IPS-15b (cell line): ENCODE measurements at regions not wholly inside any gene's neighbourhood (a gene's known extent, or its start where the extent isn't known, plus 50 kb on each side); places are given as distances from the start of the nearest gene placed in this dataset.

Source experiments
- H3K27me3 ChIP-seq: one replicate; pipeline ENCODE4 v1.6.1; 2013; ENCODE audit warnings: low read length; ENCODE audit not compliant: control insufficient read depth, insufficient read depth
- H3K36me3 ChIP-seq: one replicate; pipeline ENCODE4 v1.6.1; 2013; ENCODE audit warnings: low read length; ENCODE audit not compliant: control insufficient read depth, insufficient read depth
- H3K4me1 ChIP-seq: one replicate; pipeline ENCODE4 v1.6.1; 2013; ENCODE audit warnings: mild to moderate bottlenecking, low read length; ENCODE audit not compliant: control insufficient read depth, insufficient read depth
- H3K4me3 ChIP-seq: one replicate; pipeline ENCODE4 v1.5.1; 2013; ENCODE audit warnings: low read depth, low read length
- H3K9ac ChIP-seq: one replicate; pipeline ENCODE4 v1.6.1; 2013; ENCODE audit warnings: low read depth, mild to moderate bottlenecking, low read length
- H3K9me3 ChIP-seq: one replicate; pipeline ENCODE4 v1.6.1; 2013; ENCODE audit warnings: mild to moderate bottlenecking, low read length; ENCODE audit not compliant: control insufficient read depth, insufficient read depth

- Histone ChIP-seq H3K4me1 (no peaks in the 10 kb centered on the region), H3K27me3 (no peaks in the 10 kb centered on the region), H3K9ac (no peak overlapping the region), H3K9me3 (no peaks in the 10 kb centered on the region), H3K4me3 (no peak overlapping the region), H3K36me3 (no peaks in the 10 kb centered on the region)
Observed at GRCh38 chr1:36613721-36614120, 131.0 kb upstream of the CSF3R start.

GRCh38 chr1:36612881-36613280 lies 130.2 kb upstream of the CSF3R start:
- H3K9me3 ChIP-seq = no peaks in the 10 kb centered on the region
- no peak overlapping the region for H3K4me3 ChIP-seq
- no peaks in the 10 kb centered on the region for H3K36me3 ChIP-seq
- no peak overlapping the region for H3K9ac ChIP-seq
- H3K27me3 ChIP-seq = no peaks in the 10 kb centered on the region
- H3K4me1 ChIP-seq = no peaks in the 10 kb centered on the region

- H3K9me3 ChIP-seq = no peaks in the 10 kb centered on the region
Observed at GRCh38 chr1:36612121-36612520, 129.4 kb upstream of the CSF3R start.

GRCh38 chr1:36609241-36610027 lies 126.7 kb upstream of the CSF3R start:
- H3K4me1 ChIP-seq = no peaks in the 10 kb centered on the region
- H3K4me3 ChIP-seq = no peak overlapping the region
- no peaks in the 10 kb centered on the region for H3K36me3 ChIP-seq

More at GRCh38 chr1:36612121-36612520, 129.4 kb upstream of the CSF3R start:
- Histone ChIP-seq H3K36me3 (no peaks in the 10 kb centered on the region), H3K4me3 (no peak overlapping the region), H3K9ac (no peak overlapping the region), H3K27me3 (no peaks in the 10 kb centered on the region), H3K4me1 (no peaks in the 10 kb centered on the region)

GRCh38 chr1:36608272-36608671 lies 125.6 kb upstream of the CSF3R start:
- Histone ChIP-seq H3K4me1 (no peaks in the 10 kb centered on the region), H3K9ac (no peak overlapping the region), H3K9me3 (no peaks in the 10 kb centered on the region), H3K27me3 (no peaks in the 10 kb centered on the region), H3K4me3 (no peak overlapping the region), H3K36me3 (no peaks in the 10 kb centered on the region)

More at GRCh38 chr1:36609241-36610027, 126.7 kb upstream of the CSF3R start:
- Histone ChIP-seq H3K9ac (no peak overlapping the region), H3K9me3 (no peaks in the 10 kb centered on the region), H3K27me3 (no peaks in the 10 kb centered on the region)

GRCh38 chr1:36607263-36607651 lies 124.5 kb upstream of the CSF3R start:
- Histone ChIP-seq H3K4me3 (no peak overlapping the region), H3K9me3 (no peaks in the 10 kb centered on the region), H3K27me3 (no peaks in the 10 kb centered on the region), H3K4me1 (no peaks in the 10 kb centered on the region), H3K9ac (no peak overlapping the region), H3K36me3 (no peaks in the 10 kb centered on the region)

GRCh38 chr1:36606641-36607262 lies 124.0 kb upstream of the CSF3R start:
- Histone ChIP-seq H3K4me3 (no peak overlapping the region), H3K4me1 (no peaks in the 10 kb centered on the region), H3K9ac (no peak overlapping the region), H3K27me3 (no peaks in the 10 kb centered on the region), H3K36me3 (no peaks in the 10 kb centered on the region), H3K9me3 (no peaks in the 10 kb centered on the region)

GRCh38 chr1:36605942-36606640 lies 123.4 kb upstream of the CSF3R start:
- Histone ChIP-seq H3K9ac (no peak overlapping the region), H3K36me3 (no peaks in the 10 kb centered on the region), H3K4me3 (no peak overlapping the region), H3K27me3 (no peaks in the 10 kb centered on the region), H3K4me1 (no peaks in the 10 kb centered on the region), H3K9me3 (no peaks in the 10 kb centered on the region)

GRCh38 chr1:36603461-36603860 lies 120.7 kb upstream of the CSF3R start:
- no peaks in the 10 kb centered on the region for H3K27me3 ChIP-seq
- H3K9me3 ChIP-seq = no peaks in the 10 kb centered on the region
- no peak overlapping the region for H3K4me3 ChIP-seq
- no peak overlapping the region for H3K9ac ChIP-seq
- H3K4me1 ChIP-seq = no peaks in the 10 kb centered on the region
- no peaks in the 10 kb centered on the region for H3K36me3 ChIP-seq

GRCh38 chr1:36602184-36602583 lies 119.5 kb upstream of the CSF3R start:
- no peak overlapping the region for H3K9ac ChIP-seq
- no peak overlapping the region for H3K4me3 ChIP-seq
- no peaks in the 10 kb centered on the region for H3K27me3 ChIP-seq
- H3K4me1 ChIP-seq = no peaks in the 10 kb centered on the region
- H3K9me3 ChIP-seq = no peaks in the 10 kb centered on the region
- no peaks in the 10 kb centered on the region for H3K36me3 ChIP-seq

GRCh38 chr1:36599828-36600227 lies 117.1 kb upstream of the CSF3R start:
- Histone ChIP-seq H3K36me3 (no peaks in the 10 kb centered on the region), H3K27me3 (no peaks in the 10 kb centered on the region), H3K4me1 (no peaks in the 10 kb centered on the region), H3K9ac (no peak overlapping the region), H3K9me3 (no peaks in the 10 kb centered on the region), H3K4me3 (no peak overlapping the region)

GRCh38 chr1:36597514-36597913 lies 114.8 kb upstream of the CSF3R start:
- H3K27me3 ChIP-seq = no peaks in the 10 kb centered on the region
- H3K9ac ChIP-seq = no peak overlapping the region
- no peak overlapping the region for H3K4me3 ChIP-seq
- H3K4me1 ChIP-seq = no peaks in the 10 kb centered on the region
- no peaks in the 10 kb centered on the region for H3K9me3 ChIP-seq
- no peaks in the 10 kb centered on the region for H3K36me3 ChIP-seq
